ENCODE measurements at regions not wholly inside any gene's neighbourhood (a gene's known extent, or its start where the extent isn't known, plus 50 kb on each side); places are given as distances from the start of the nearest gene placed in this dataset.

DNA sequence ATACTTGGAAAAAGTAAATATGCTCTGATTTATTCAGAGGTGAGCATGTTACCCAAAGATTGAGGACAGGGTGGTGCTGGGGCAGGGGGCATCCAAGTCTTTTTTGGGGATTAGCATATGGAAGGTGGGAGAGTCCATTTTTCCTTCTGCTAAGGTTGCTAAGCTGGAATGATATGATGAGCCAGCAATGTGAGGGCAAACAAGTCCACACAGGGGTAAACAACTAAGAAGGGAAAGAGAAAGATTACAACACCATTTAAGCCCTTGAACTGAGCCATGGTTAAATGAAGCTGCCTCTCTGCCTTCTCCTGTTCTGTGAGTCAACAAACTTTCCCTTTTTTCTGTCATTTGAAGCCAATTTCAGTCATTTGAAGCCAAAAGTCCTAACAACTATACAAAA, 89.0 kb downstream of the RPL22L1 start:
- no peak for DNase-seq (ENCODE audit: low read depth)

DNA sequence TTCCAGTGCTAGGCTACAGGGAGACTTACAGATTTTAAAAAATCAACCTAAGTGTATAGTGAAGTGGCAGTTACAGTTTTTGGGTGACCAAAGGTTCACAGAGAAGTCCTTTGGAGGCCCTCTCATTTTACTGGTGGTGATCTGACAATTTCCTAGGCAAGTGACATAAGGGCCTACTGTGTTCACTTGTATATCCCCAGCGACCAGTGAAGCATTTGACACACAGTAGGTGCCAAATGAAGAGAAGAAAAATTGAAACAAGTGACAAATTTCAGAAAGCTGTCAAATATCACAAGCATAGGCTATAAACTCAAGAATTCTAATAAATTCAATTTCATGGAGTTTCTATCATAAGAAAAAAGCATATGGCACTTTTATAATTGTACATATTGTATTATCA, 89.5 kb downstream of the RPL22L1 start:
- no peak for DNase-seq (ENCODE audit: low read depth)

DNA sequence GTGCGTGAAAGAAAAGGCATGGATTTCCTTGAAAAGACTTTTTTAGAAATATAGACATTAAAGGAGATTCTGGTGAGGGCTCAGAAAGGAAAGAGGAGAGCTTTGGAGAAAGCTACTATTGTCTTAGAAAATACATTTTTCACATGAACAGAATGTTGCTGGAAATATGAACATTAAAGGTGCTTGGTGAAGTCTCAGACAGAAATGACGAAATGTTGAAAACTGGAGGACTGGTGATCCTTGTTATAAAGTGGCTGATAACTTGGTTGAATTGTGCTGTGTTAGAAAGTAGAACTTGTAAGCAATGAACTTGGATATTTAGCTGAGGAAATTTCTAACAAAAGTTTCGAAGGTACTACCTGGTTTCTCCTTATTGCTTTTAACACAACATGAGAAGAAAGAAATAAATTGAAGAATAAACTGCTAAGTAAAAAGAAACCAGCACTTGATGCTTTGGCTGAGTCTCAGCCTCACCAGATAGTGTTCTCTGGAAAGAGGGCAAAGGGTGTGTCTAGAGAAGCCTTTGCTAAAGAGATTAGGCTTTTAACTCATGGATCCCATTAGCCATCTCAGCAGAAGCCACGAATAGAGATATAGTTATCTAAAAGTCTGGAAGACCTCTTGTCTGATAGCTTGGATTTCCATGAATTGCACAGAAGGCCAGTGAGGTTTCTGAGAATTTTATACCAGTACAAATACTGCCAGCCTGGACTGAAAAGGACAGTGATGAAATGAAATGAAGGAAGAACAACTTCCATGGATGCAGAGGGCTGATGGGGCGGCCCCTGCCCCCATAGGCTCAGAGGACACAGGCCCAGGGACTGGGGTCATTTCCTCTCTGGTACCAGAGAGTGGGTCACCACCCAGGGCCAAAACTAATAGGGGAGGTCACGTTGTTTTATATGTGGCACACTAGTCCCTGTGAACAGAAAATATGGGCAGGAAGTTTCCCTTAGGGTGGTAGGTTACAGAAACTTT, 91.5 kb downstream of the RPL22L1 start:
- no peak for DNase-seq (ENCODE audit: low read depth)

DNA sequence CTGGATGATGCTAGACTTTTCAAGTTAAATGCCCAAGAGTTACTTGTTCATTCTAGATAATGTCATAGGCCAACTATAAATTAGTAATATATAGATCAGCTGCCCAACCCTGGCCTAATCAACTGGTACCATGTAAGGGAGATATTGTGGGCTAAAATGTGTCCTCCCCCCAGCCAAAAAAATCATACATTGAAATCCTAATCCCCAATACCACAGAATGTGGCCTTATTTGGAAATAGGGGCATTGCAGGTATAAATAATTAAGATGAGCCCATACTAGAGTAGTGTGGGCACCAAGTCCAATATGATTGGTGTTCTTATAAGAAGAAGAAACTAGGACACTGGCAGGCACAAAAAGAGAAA, 92.5 kb downstream of the RPL22L1 start:
- no peak for DNase-seq (ENCODE audit: low read depth)

DNA sequence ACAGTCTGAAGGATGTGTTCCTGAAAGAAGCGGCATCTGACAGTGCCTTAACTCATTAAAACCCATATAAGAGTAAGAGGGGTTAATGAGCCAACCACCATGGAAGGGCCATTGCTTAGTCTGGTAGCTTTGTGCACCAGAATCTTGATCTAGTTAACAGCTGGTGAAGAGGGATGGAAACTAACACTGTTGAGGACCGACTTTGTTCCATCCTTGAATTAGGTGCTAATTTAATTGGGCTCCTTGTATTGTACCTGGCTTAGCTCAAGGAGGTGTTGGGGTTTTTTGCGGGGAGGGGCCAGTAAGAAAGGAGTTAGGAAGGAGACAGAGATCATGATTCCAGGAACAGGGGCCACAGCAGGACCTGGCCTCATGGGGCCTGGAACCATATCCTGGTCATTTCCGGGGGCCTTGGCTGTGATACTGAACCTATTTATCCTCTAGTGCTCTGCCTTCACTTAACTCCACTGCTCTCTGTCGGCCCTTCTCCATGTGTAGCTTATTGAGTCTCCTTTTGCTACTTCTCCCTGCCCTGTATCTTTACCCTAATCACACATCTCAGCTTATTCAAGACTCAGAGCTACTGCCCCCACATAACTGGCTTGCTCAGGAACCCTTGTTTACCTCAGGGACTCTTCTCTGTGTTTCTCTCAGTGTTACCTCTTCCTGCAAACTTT, 93.0 kb downstream of the RPL22L1 start:
- no peak for DNase-seq (ENCODE audit: low read depth)

DNA sequence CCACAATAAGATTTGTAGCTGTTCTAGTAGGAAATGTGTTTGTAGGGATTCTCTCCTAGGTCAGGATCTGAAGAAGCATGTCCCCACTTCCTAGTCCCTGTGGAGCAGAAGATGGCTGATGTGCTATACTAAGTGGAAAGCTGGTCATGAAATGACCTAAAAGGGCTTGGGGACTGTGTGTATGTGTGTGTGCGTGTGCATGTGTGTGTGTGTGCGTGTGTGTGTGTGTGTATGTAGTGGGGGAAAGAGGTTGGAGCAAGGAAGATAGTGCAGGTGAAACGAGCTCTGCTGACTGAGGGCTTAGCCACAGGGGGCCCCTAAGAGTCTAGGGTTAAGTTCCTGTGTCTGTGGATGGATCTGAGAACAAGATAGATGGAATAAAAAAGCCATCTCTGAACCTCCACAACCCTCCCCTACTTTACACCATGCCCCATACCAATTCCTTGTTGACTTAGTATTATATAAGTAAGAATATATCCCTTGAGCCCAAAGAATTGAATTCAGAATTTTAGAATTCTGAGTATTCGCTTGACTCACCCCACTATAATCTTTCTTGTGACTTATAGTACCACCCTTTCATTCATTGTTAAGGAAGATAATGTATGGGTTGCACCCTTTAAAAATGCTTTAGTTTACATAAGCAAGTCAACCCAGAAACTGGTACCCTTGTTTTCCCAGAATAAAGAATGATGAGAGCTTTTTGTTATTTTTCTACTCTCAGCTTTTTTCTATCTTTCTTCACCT, 96.1 kb downstream of the RPL22L1 start:
- no peak for DNase-seq (ENCODE audit: low read depth)

DNA sequence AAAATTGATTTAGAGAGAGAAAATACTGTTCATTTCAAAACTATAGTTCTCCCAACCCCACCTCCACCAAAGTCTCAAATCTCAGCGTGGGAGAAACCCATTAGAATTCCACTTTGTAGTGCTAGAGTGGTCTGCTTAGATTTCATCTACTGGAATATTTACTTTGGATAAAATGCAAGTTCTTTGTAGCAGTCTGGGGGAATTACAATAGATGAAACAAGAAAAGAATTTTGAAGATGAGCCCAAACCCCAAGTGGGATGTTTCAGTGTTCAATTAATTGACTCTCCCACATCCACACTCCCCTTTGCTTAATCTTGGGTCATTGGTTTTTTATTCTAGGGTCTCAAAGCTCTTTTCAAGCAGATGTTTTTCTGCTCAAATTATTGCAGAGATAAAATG, 97.8 kb downstream of the RPL22L1 start:
- DNase-seq (ENCODE audit: low read depth): no peak

DNA sequence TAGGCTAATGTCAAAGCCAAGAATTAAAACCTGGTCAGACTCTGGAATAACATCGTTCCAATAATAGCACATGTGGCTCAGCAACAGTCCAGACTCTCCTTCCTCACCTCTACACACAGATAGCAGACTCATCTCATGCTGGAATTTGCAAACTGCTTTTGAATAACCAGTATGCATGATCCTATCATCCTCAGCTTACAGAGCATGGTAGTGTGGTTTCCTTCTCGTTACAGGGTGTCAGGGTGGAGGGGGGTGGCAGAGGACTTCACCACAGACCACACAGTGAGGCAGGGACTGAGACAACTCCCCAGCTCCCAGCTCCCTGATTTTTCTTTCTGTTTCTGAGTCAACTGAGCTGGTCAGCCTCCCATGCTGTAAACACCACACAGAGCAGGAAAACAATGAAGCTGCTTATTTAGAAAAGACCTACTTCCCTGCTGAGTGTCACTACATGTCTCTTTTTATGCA, 101.6 kb downstream of the RPL22L1 start:
- DNase-seq (ENCODE audit: low read depth): no peak

DNA sequence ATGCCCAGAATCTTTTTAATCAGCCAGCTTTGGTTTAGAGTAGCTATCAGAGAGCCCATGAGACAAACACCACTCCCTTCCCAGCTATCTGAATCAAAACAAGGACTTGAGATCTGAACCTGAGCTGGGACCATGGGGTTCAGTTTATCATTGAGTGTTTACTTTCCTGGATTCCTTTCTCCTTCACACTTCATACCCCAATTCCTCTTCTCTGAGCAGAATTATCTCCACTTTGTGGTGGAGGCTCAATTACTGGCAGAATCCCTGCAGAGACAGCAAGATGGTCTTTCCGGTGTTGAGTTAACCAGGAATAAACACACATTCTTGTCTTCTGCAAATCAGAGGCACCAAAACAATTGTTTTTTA, 102.4 kb downstream of the RPL22L1 start:
- no peak for DNase-seq (ENCODE audit: low read depth)

DNA sequence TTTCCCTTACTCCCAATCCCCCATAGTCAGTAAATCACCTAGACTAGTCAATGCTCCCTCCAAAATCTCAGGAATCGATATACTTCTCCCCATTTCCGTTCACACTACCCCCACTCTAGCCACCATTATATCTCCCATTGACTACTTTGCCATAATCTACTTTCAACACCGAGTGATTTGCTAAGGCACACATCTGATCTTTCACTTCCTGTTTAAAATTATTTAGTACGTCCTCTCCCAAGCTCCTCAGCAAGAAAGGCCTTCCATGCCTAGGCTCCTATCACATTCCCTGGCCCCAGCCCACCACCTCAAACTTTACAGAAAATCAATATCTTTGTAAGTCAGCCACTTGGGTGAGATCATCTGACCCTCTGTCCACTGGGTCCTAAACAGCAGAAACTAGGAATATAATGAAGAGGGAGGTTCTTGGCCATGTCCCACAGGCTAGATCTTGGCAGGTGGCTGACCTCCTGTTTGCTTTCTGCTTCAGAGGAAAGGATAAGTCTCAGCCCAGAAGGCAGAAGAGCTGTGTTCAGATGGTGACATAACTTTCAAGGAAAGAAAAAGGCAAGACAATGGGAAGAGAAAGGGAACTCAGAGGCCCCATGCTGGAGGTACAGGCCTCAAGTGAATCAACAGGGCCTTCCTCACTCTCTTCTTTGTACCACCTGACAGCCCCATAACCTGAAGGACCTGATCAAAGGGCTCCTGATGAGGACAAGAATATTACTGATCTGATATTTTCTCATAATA, 103.0 kb downstream of the RPL22L1 start:
- no peak for DNase-seq (ENCODE audit: low read depth)

DNA sequence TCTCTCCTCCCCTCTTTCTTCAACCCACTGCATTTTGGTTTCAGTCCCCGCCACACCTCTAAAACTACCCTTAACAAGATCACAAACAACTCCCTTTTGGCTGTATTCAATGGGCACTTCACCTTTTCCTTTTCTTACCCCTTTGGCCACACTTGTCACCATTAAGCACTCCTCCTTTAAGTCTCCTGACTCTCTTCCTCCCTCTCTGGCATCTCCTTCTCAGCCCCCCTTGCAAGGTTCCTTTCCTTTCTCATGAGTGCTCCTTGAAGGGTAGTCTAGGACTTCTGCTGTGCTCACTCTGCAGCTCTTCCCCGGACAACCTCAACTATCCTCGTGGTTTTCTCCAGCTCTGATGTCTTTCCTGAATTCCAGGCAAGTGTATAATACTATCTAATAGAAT, 103.7 kb downstream of the RPL22L1 start:
- DNase-seq (ENCODE audit: low read depth): no peak

DNA sequence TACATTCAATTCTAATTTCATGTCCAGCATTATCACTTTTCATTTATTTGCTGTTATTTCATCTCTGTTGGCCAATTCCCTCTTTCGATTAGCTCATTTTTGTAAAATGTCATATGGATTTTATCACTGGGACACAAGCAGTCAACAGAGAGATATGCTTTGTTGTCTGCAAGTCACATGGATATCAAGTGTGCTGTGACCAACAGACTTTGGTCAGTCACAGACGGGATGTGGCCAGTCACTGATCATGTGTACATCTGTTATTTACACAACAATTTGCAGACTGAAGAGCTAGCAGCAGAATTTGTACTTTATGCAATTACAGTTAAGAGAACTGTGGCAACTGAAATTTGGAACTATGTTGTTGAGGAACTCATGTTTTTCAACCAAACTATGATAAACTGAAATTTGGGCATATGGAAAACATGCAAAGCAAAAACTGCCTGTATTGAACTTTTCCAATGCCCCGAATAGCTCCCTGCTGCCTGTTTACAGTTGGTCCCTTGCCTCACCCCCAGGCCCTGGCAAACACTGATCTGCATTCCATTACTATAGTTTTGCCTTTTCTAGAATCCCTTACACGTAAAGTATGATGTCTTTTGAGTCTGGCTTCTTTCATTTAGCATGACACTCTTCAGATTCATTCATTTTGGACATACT, 104.4 kb downstream of the RPL22L1 start:
- no peak for DNase-seq (ENCODE audit: low read depth)

DNA sequence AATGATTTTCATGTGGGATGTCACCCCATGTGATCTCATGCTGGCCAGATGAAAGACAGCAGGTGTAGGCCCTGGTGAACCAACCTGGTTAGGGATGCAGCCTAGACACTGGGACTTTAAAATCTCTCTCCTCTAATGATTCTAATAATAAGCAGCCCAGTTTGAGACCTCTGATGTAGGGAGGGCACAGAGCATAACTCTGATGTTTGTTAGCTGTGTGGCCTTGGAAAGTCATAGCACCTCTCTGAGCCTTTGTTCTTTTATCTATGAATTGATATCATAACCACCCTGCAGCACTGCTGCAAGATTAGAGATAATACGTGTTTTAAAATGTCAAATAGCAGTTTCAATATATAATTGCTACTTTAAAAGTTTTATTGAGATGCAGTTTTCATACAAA, 106.0 kb downstream of the RPL22L1 start:
- no peak for DNase-seq (ENCODE audit: low read depth)

DNA sequence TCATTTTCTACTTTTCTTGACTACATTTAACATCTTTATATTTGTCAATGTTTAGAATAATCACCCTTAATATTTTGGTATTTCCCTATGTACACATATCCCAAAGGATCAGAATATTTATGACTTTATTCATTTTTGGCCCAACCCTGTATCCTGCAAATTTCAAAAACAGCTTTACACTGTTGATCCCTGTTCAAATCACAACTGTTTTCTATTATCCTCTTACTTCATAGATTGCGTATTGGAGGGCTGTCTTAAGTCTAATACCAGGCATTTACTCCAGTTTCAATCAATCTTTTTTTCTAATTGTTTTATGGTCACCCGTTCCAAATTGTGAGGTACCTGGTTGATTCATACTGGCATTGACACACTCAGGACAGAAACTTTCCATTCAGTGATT, 107.9 kb downstream of the RPL22L1 start:
- no peak for DNase-seq (ENCODE audit: low read depth)

DNA sequence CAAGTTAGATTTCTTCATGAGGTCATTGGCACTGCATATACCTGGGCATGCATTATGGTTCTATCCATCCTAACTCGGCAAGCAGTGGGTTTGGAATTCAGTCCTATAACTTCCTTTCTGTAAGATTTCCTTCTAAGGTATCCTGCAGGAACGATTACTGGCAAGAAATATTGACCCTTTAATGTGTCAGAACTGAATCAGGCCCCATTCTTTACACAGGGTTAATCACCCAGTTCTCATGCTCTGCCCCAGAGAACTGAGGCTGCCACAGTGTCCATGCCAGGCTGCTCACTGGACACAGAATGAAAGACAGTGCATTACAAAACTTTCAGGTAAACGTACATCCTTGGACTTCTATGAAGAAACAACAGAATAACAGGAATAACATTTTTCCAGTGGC, 108.9 kb downstream of the RPL22L1 start:
- DNase-seq (ENCODE audit: low read depth): no peak

DNA sequence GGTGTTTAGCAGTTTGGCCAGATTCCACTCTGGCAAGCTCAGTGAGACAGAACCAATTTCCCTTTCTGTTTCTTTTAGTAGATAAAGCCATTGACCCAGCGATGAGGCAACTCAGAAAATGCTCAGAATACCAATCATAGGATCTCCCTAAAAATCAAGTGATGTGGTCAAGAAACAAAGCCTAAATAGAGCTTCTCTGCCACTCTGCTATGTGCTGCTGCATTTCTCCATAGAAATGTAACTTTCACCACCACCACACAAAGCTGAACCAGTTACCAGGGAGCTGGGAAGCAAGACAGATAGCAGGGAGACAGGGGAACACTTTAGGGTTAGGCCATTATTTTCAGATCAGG, 109.8 kb downstream of the RPL22L1 start:
- DNase-seq (ENCODE audit: low read depth): no peak

DNA sequence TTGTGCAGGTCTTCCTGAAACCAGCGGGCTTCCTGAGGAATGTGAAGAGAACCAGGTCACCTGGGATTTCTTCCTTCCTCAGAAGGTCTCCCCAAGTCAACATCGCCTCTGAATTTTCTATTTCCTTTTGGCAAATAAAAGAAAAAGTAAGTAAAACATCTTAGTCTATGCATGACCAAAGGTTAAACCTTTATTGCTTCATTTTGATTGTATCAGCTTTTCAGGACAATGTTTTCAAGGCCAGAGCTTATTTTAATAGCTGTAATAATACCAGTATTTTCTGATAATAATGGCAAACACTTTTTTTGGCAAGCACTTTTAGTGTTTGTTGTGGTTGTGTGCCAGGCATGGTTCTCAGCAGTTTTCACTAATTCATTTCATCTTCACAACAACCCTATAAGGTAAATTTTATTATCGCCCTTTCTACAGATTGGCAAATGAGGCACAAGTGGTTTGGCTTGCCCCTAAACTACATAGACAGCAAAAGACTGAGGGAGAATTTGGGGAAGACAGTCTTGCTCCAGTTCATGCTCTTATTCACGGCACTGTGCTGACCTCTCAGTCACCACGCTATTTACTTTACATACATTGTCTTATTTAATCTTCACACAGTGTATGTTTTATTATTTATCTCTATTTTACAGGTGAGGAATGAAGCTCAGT, 110.4 kb downstream of the RPL22L1 start:
- DNase-seq (ENCODE audit: low read depth): no peak

DNA sequence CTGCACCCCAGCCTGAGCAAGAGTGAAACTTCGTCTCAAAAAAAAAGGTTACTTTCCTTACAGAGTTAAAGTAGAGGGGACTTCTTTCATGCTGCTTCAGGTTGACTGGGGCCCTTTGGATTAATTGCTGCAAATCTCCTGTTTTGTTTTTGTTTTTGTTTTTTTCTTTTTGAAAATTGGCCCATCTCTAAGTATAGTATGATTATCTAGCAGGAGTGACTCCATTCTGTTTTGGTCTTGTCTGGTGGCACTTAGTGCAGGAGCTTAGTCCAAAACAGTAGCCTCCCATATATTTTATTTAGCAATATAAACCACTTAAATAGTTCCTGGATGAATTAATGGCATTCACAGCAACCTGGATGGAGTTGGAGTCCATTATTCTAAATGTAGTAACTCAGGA, 113.0 kb downstream of the RPL22L1 start:
- DNase-seq (ENCODE audit: low read depth): no peak

DNA sequence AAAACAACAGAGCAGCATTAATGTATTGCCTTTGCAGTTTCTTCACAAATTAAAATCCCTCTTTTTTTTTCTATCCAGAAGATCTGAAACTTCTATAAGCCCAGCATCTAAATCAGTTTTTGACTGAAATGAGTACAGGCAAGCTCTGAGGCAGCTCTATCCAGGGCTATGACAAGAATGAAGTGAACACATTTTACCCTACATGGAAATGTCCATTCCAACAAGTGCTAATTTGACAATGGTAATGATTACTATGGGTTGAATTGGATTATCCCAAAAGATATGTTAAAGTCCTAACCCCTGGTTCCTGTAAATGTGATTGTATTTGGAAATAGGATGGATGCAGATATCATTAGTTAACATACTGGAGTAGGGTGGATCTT, 115.7 kb downstream of the RPL22L1 start:
- no peak for DNase-seq (ENCODE audit: low read depth)

DNA sequence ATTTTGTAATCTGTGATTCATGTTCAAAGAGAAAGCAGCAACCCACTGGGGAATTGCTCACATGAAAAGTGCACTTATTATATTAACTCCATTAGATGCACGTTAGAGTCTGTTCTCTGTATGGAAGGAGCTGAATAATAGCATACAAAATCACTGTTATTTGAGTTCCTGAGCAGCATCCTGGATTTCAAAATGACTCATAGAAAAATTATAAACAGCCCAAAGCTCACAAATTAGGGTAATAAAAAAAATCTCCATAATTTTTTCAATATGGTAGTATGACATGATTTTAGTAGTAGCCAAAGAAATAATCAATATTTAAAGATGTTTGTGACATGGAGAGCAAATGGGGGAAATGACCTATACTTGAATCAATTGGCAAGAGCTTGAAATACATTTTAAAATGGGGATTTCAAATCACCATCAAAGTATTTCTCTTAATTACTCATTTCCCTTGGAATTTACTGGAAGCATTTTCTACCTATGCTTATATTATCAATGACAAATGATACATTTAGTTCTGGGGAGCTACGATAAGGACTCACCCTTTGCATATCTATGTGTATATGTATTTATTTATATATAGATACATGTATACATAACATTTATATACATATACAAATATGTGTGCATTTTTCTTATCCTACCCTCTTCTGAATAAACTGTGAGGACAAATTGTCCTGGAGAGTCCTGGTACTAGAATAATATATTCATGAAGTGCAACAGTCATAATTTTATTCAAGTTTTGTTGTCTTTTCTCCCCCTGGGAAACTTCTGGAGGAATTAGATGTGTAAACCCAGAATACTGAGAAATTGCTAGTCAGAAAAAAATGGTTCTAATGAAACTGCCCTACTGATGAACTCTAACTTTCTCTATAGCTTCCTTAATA, 116.3 kb downstream of the RPL22L1 start:
- no peak for DNase-seq (ENCODE audit: low read depth)

Measured in GM04504 (cell line).